KMS-11 (cell line): ENCODE measurements at regions not wholly inside any gene's neighbourhood (a gene's known extent, or its start where the extent isn't known, plus 50 kb on each side); places are given as distances from the start of the nearest gene placed in this dataset.

Source experiments
- H2AFZ ChIP-seq: fragments of 200-600 bp; sonication (generic); 2 replicates; pipeline ENCODE4 v1.6.1; 2016; ENCODE audit warnings: antibody characterized with exemption, mixed run types, low read depth
- H3K27ac ChIP-seq: fragments of 200-600 bp; sonication (generic); 2 replicates; pipeline ENCODE4 v1.6.1; 2016; ENCODE audit warnings: mild to moderate bottlenecking, mixed run types
- H3K27me3 ChIP-seq: fragments of 200-600 bp; sonication (generic); 2 replicates; pipeline ENCODE4 v1.6.1; 2017; ENCODE audit warnings: mild to moderate bottlenecking, low read depth, mixed run types, moderate library complexity; ENCODE audit not compliant: insufficient read depth
- H3K36me3 ChIP-seq: fragments of 200-600 bp; sonication (generic); 2 replicates; pipeline ENCODE4 v1.6.1; 2017; ENCODE audit warnings: mild to moderate bottlenecking, mixed run types; ENCODE audit not compliant: insufficient read depth
- H3K4me1 ChIP-seq: fragments of 200-600 bp; sonication (generic); 2 replicates; pipeline ENCODE4 v1.6.1; 2016; ENCODE audit warnings: mild to moderate bottlenecking, low read depth, mixed run types; ENCODE audit not compliant: poor library complexity, severe bottlenecking
- H3K4me2 ChIP-seq: fragments of 200-600 bp; sonication (generic); 2 replicates; pipeline ENCODE4 v1.7.0; 2016; ENCODE audit warnings: mild to moderate bottlenecking, mixed run types
- H3K4me3 ChIP-seq: fragments of 200-600 bp; sonication (generic); IDR thresholded peaks from 2 replicates; pipeline ENCODE4 v1.6.1; 2017; ENCODE audit warnings: low read depth, low read length, mixed read lengths; ENCODE audit not compliant: insufficient read depth
- H3K79me2 ChIP-seq: fragments of 200-600 bp; sonication (generic); 2 replicates; pipeline ENCODE4 v1.6.1; 2016; ENCODE audit warnings: low read depth, mixed run types; ENCODE audit not compliant: insufficient read depth
- H3K9ac ChIP-seq: fragments of 200-600 bp; sonication (generic); 2 replicates; pipeline ENCODE4 v1.6.1; 2016; ENCODE audit warnings: mild to moderate bottlenecking, mixed run types
- H4K20me1 ChIP-seq: fragments of 200-600 bp; sonication (generic); 2 replicates; pipeline ENCODE4 v1.6.1; 2016; ENCODE audit warnings: mild to moderate bottlenecking, mixed run types; ENCODE audit not compliant: insufficient read depth
- TF ChIP-seq, protein P1 (sequence below): fragments of 200-600 bp; sonication (generic); conservative IDR thresholded peaks from 2 replicates; pipeline ENCODE4 v1.6.1; 2017; ENCODE audit warnings: low read depth, mild to moderate bottlenecking, antibody characterized with exemption, low read length, moderate library complexity, mixed read lengths

DNA sequence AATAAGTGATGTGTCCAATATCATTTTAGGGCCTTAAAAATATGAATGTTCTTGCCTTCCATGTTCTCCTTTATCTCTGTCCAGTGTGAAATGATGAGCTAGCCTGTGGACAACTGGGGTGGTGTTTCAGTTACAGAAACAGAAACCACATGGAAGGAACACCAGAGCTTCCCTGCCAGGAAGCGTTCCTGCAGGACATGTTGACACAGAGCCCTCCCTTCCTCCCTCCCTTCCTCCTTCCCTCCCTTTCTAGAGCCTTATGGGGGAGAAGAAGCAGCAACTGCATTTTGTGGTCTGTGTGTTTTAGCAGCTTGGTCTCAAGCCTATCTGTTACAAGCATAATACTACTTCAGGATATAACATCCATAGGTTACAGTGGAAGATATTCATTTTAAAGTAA, 539.7 kb upstream of the NETO1 start:
- TF ChIP-seq, protein P1, sequence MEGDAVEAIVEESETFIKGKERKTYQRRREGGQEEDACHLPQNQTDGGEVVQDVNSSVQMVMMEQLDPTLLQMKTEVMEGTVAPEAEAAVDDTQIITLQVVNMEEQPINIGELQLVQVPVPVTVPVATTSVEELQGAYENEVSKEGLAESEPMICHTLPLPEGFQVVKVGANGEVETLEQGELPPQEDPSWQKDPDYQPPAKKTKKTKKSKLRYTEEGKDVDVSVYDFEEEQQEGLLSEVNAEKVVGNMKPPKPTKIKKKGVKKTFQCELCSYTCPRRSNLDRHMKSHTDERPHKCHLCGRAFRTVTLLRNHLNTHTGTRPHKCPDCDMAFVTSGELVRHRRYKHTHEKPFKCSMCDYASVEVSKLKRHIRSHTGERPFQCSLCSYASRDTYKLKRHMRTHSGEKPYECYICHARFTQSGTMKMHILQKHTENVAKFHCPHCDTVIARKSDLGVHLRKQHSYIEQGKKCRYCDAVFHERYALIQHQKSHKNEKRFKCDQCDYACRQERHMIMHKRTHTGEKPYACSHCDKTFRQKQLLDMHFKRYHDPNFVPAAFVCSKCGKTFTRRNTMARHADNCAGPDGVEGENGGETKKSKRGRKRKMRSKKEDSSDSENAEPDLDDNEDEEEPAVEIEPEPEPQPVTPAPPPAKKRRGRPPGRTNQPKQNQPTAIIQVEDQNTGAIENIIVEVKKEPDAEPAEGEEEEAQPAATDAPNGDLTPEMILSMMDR = no peak
- no peaks in the 10 kb centered on the region for H3K4me1 ChIP-seq
- H3K79me2 ChIP-seq = no peaks in the 10 kb centered on the region
- no peak overlapping the region for H3K4me3 ChIP-seq
- no peaks in the 10 kb centered on the region for H4K20me1 ChIP-seq
- no peak overlapping the region for H3K4me2 ChIP-seq
- no peaks in the 10 kb centered on the region; the same call in 1 of the 2 replicates for H3K27me3 ChIP-seq
- H3K36me3 ChIP-seq = no peaks in the 10 kb centered on the region
- H3K9ac ChIP-seq = no peak overlapping the region
- no peak overlapping the region for H3K27ac ChIP-seq
- no peak overlapping the region for H2AFZ ChIP-seq

DNA sequence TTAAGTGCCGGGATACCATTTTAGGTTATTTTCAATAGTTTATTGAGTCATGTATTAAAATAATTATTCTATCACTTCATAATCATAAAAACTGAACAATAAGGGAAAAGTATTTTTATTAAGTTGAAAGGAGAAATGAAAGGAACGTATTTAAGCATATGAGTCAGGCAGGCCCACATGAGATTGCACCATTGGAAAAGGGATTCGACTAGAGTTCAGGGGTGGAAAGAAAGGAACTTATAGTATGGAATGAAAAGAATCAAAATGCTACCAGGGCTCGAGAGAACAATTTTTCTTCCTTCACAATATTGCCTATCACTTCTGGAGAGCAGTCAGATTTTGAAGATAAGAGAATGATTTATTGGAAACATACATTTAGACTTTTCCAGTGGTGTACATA, 516.5 kb upstream of the NETO1 start:
- Histone ChIP-seq H3K27me3 (no peaks in the 10 kb centered on the region), H3K27ac (no peak overlapping the region), H3K9ac (no peak overlapping the region), H3K79me2 (no peaks in the 10 kb centered on the region), H2AFZ (no peak overlapping the region), H4K20me1 (no peaks in the 10 kb centered on the region), H3K36me3 (no peaks in the 10 kb centered on the region), H3K4me2 (no peak overlapping the region), H3K4me3 (no peak overlapping the region), H3K4me1 (peaks cover 8% of the 10 kb centered on the region)
- TF ChIP-seq, protein P1 = no peak

DNA sequence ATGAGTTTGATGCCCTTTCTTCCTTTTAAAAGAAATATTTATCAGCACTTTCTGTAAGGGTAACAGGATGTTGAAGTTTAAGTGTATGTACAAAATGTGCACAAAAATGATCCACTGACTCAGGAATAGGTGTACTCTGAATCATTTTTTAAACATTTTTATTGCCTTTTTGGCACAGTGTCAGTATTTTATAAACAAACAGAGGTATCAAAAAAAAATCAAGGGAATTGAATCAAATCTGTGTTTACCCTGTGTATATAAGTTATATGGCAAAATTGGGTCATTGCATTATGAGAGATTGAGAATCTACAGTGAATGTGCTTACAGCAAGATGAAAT, 513.9 kb upstream of the NETO1 start:
- Histone ChIP-seq H3K27me3 (no peaks in the 10 kb centered on the region), H3K4me3 (no peak overlapping the region), H2AFZ (no peak overlapping the region), H4K20me1 (no peaks in the 10 kb centered on the region), H3K79me2 (no peaks in the 10 kb centered on the region), H3K27ac (no peak overlapping the region), H3K36me3 (no peaks in the 10 kb centered on the region), H3K4me2 (no peak overlapping the region), H3K9ac (no peak overlapping the region), H3K4me1 (no peaks in the 10 kb centered on the region)
- TF ChIP-seq, protein P1 = no peak

GRCh38 chr18:73381016-73381698, 513.4 kb upstream of the NETO1 start:
- H3K9ac ChIP-seq = no peak overlapping the region
- H3K36me3 ChIP-seq = no peaks in the 10 kb centered on the region
- H3K4me3 ChIP-seq = no peak overlapping the region
- no peaks in the 10 kb centered on the region for H3K27me3 ChIP-seq
- H3K79me2 ChIP-seq = no peaks in the 10 kb centered on the region
- H3K4me2 ChIP-seq = no peak overlapping the region
- TF ChIP-seq, protein P1 = no peak
- H2AFZ ChIP-seq = no peak overlapping the region
- H3K4me1 ChIP-seq = no peaks in the 10 kb centered on the region
- no peak overlapping the region for H3K27ac ChIP-seq
- H4K20me1 ChIP-seq = no peaks in the 10 kb centered on the region
